CD4-positive, alpha-beta T cell treated with Interleukin-17A for 4 hours (primary cell): ENCODE measurements at regions not wholly inside any gene's neighbourhood (a gene's known extent, or its start where the extent isn't known, plus 50 kb on each side); places are given as distances from the start of the nearest gene placed in this dataset.

Experiments used
- DNase-seq: peaks from one replicate; pipeline ENCODE4 v3.0.0-alpha.2; 2020; ENCODE audit warnings: mixed read lengths

GRCh38 chr6:41404182-41404845, 68.9 kb downstream of the NCR2 start:
- no peak for DNase-seq

GRCh38 chr6:41405941-41406727, 70.7 kb downstream of the NCR2 start:
- DNase-seq, result no peak

GRCh38 chr6:41406728-41407489, 71.5 kb downstream of the NCR2 start:
- DNase-seq, result no peak

GRCh38 chr6:41408576-41408975, 73.2 kb downstream of the NCR2 start:
- DNase-seq, result no peak

- no peak for DNase-seq
Observed at GRCh38 chr6:41408982-41409381, 73.6 kb downstream of the NCR2 start.

- DNase-seq, result no peak
Observed at GRCh38 chr6:41409489-41409888, 74.1 kb downstream of the NCR2 start.

- no peak for DNase-seq
Observed at GRCh38 chr6:41411961-41412360, 76.6 kb downstream of the NCR2 start.

- DNase-seq, result no peak
Observed at GRCh38 chr6:41413250-41413649, 77.8 kb downstream of the NCR2 start.

- DNase-seq, result no peak
Observed at GRCh38 chr6:41416501-41416837, 81.1 kb downstream of the NCR2 start.

GRCh38 chr6:41418741-41419140, 83.3 kb downstream of the NCR2 start:
- DNase-seq, result no peak

- DNase-seq, result no peak
Observed at GRCh38 chr6:41419385-41419784, 84.0 kb downstream of the NCR2 start.

- no peak for DNase-seq
Observed at GRCh38 chr6:41420186-41420585, 84.8 kb downstream of the NCR2 start.

- no peak for DNase-seq
Observed at GRCh38 chr6:41422161-41422560, 86.8 kb downstream of the NCR2 start.

- no peak for DNase-seq
Observed at GRCh38 chr6:41423002-41423401, 87.6 kb downstream of the NCR2 start.

GRCh38 chr6:41424370-41425058, 89.1 kb downstream of the NCR2 start:
- peak; percentile 87 for DNase-seq

- DNase-seq, result no peak
Observed at GRCh38 chr6:41425511-41425910, 90.1 kb downstream of the NCR2 start.

- no peak for DNase-seq
Observed at GRCh38 chr6:41426438-41426851, 91.0 kb downstream of the NCR2 start.

- DNase-seq, result peak; percentile 17
Observed at GRCh38 chr6:41426888-41427641, 91.7 kb downstream of the NCR2 start.

GRCh38 chr6:41427642-41428335, 92.4 kb downstream of the NCR2 start:
- DNase-seq, result peak; percentile 27

GRCh38 chr6:41428336-41428995, 93.1 kb downstream of the NCR2 start:
- no peak for DNase-seq

GRCh38 chr6:41428996-41429421, 93.6 kb downstream of the NCR2 start:
- no peak for DNase-seq
